Activated CD4-positive, alpha-beta T cell treated with anti-CD3 and anti-CD28 coated beads, Interleukin-2, amount 50 U/mL, for 24 hours (primary cell): ENCODE measurements at regions not wholly inside any gene's neighbourhood (a gene's known extent, or its start where the extent isn't known, plus 50 kb on each side); places are given as distances from the start of the nearest gene placed in this dataset.
"Not testable (repeated sequence)": the region's sequence is repeated elsewhere in the genome, so short reads cannot be mapped to it uniquely, and the experiment has no call there.

ENCODE experiments used
- DNase-seq, 2 donors: peaks; one replicate each; pipeline ENCODE4 v3.0.0-alpha.2; 2020; ENCODE audit warnings: low read depth in 1 of 2, low spot score in 1 of 2

DNA sequence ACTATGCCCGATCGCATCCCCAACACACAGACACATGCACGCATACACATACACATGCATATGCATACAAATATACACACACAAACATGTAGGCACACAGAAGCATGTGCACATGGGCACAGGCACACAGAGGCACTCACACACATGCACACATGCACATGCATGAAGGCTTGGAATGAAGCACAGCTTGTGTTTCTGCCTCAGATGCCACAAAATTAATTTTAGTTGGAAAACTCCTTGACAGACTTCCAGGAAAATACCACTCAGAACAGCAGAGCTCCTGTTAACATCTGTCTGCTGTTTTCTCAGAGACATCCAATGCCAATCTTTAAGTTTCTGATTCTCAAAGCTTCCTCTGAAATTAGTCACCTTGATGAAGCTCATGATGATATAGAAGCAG, 532.7 kb downstream of the RFC3 start:
- DNase-seq: no peak

DNA sequence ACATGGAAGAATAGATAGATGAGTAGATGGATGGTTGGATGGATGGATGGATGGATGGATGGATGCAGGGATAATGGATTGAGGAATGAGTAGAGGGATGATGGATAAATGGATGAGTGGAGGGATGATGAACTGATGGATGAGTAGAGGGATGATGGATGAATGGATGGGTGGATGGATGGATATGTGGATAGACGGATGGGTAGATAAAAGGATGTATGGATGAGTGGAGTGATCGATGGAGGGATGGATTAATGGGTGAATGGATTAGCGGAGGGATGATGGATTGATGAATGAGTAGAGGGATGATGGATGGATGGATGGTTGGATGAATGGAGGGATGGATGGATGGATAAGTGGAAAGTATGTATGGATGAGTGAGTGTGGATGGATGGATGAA, 533.2 kb downstream of the RFC3 start:
- DNase-seq: no peak

DNA sequence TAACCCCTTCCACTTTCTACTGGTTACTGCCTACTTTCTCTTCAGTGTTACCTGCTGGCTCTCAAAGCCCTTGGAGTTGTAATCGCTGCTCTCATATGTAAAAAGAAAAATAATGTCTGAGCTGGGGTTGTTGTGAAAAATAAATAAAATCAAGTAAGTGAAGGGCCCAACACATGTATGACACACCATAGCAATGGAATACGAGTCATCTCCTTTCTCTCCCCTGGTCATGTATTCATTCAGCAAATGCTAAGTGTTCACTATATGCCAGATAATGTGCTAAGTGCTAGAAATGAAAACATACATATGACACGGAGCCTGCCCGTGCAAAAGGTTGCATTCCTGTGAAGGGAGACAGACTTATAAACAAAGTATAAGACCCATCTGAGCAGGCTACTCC, 535.0 kb downstream of the RFC3 start:
- no peak for DNase-seq

DNA sequence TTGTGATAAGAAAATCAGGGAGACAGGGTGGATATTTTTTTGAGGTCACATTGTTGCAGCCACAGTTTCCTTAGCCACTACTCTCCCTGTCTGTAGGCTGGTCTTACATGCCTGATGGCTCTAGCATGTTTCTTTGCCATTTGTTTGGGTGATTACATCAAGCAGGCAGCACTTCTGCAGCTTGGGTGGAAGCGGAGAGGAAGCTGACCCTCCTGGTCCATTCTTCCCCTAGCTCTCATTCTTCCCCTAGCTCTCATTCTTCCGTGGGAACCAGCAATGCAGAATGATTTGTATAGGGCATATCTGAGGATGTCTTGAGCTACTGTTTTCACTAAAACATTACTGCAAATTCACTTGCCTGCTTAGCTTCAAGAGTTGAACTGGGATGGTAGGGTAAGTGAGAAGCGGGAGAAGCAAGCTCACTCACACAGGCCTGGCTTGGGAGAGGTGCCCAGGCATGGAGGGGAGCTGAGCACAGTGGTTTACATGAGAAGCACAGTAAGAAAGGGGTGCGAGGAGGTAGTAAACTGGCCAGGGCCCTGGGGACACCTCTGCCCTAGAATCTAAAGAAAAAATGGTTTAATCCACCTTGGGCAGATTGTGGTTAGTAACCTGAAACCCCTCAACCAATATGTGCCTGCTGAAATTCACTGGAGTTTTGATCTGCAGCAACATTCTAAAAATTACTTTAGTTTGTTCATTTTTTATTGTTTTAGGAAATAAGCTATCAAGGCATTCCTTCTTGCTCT, 538.9 kb downstream of the RFC3 start:
- no peak for DNase-seq

DNA sequence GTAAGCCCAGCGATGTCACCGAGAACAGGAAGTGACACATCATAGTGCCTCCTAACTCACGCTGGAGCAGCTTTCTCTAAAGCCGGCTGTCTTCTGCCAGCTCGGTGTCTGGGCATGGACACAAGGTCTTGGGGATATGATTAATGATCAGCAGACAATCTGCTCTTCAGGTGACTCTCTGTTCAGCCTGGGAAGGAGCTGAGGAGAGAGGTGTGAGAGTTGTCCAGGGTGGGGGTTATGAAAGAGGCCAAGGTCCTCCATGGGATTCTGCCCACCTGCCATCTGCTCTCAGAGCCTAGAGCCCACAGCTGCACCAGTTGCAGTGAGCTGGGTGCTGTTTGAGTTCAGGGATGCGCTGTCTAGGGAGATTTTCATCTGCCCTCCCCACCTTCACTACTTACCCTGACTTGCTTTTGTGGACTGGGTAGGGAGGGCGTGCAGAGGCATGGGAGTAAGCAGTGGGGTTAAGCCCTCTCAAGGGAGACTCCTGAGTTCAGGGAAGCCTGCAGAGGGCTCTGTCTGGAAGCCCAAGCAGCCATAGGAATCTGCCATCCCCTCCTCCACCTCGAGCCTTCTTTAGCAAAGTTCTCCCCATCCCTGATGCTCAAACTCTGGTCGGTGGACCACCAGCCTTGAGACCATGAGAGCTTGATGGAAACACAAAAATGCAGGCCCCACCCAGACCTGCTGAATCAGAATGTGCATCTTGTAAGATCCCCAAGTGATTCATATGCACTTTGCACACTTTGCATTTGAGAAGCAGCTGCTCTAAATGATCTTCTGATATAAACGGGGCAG, 539.7 kb downstream of the RFC3 start:
- no peak for DNase-seq

DNA sequence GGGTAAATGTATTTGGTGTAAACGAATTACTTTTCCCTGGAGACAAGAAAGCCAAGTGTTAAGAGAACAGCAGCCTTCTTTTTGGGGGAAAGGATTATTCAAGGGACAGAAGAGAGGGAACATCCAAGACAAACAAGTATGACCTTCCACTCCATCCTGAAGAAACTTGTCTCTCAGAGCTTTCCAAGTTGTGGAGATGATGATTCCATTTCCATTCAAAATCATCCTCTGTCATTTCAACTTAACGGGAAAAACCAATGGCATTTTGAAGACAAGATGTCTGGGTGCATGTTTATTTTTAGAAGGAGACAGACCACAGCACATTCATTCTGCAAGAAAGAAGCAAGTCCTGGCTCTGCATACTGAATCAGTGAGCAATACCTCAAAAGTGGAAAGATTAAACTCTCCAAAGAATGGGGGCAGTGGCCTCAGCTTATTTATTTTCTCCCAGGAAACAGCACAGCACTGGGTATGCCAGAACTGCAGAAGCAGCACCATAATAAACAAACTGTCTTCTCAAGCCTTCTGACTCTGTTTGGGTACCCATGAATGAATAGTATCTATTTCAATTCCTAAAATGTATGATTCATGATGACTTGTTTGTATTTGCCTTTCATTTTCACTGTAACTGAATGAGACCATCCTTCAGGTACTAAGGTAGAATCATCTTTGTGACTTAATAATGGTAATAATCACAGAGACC, 541.0 kb downstream of the RFC3 start:
- DNase-seq: no peak

DNA sequence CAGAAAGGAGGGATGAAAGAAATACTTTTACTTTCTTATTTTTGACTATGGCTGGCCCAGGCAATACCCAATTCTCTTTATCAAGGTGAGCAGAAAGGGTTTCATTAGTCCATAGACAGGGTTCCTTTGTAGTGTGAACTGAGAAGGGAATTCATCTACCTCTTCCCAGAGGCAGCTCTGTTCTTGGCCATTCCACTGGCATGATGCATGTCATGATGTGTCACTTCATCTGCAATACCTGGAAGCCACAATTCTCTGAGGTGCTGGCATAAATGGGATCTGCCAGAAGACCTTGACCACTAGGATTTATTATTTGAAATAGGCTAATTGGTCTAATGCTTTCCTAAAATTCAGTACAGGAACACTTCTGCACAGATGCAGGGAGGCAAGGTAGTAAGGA, 542.8 kb downstream of the RFC3 start:
- DNase-seq: no peak

DNA sequence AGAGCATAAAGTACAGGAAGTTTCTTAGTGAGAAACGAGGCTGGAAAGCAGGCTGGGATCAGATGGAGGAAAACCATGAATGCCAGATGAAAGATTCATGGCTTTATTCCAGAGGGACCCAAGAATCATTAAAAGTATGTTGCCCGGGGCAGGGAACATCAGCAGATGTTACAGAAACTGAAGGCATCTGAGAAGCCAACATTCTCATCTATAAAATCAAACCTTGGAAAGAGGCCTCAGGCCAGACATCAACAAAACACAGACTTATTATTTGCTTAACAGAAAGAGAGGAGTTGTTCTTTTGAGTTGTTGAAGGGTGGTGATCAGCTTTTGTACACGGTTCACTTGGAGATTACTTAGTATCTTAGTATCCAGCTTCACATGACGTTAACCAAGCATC, 543.6 kb downstream of the RFC3 start:
- DNase-seq: no peak

DNA sequence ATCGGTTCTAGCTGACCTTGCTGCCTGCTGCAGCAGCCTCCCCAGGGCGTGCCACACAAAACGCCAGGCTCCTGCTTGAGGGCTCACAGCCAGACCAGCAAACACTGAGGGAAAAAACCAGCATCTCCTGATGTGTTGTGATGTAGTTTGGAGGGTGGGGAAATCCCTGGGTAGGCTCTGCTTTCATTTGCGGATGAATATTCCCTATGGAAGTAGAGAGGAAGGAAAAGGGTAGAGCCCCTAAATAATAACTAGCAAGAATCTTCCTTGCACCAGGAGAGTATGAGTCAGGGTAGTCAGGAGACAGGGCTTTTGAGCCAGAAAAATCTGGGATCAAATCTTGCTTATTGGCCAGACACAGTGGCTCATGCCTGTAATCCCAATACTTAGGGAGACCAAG, 545.3 kb downstream of the RFC3 start:
- DNase-seq: no peak

DNA sequence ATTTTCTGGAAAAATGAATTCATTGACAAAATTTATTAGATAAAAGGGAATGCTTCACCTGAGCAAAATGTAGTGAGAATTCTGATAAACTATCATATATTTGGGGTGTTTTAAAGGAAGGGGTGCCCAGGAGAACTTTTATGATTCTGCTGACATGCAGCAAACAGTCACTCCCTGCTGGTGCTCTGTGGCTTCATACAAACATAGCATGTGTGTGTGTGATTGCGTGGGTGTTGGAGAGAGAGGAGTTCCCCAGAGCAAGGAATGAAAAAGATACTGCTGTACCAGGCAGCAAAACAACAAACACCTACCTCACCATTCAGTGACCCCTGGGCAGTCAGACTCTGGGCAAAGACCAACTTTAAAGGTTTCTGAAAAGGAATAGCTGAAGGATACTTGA, 546.7 kb downstream of the RFC3 start:
- no peak for DNase-seq

DNA sequence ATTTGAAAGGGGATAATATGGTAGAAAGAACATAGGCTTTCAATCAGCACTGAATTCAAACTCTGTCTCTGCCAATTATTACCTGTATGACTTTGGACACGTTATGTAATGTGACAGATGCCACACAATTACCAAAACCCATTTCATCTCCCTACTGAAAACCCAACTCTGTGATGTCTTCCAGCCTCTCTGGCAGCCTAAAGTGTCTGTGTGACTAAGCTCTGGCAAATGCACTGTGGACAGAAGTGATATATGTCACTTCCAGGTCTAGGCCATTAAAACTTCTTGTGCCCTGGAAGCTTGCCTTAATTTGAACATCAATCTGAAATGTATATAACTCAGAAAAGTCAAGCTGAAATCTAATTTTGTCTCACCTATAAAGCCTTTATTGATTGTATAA, 552.0 kb downstream of the RFC3 start:
- no peak for DNase-seq

DNA sequence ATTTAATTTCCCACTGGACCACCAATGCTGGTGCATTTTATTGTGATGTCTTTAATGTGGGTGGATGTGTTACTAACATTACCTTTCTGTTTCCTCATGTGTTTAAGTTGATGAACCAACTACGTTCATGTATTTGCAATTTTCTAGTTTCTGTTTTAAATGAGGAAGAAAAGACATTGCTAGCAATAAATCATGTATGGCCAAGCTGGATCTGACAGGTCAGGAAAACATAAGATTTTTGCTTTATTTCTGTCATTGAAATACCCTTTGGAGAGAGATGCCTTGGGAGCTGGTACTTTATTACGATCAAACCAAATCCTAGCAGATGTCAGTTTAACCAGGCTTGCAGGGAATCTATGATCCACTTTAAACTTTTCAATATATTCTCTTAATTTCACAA, 553.2 kb downstream of the RFC3 start:
- DNase-seq: no peak

DNA sequence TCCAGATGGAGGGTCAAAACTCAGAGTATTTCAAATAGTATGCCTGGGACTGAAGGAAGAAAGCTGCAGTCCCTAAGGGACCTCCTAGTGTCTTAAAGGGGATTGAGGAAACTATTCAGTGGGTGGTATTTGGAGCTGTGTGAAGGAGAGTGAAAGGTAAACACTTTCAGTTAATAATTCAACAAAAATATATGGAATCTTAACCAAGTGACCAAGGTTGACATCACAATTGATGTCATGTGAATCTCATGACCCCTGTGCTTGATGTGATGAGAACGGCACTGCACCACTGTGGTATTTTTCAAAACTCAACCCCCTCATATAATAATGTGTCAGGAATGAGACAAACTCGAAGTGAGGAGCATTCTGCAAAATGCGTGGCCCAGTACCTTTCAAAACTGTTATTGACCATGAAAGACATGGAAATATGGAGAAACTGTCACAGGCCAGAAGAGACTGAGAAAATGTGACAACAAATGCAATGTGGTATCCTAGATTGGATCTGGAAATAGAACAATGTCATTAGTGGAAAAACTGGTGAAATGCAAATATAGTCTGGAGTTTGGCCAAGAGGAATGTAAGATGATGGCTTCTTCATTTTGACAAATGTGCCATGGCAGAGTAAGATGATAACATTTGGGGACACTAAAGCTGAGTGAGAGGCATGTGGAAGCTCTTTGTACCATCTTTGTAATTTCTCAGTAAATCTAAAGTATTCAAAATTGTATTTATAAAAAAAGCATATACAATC, 553.9 kb downstream of the RFC3 start:
- DNase-seq: no peak

DNA sequence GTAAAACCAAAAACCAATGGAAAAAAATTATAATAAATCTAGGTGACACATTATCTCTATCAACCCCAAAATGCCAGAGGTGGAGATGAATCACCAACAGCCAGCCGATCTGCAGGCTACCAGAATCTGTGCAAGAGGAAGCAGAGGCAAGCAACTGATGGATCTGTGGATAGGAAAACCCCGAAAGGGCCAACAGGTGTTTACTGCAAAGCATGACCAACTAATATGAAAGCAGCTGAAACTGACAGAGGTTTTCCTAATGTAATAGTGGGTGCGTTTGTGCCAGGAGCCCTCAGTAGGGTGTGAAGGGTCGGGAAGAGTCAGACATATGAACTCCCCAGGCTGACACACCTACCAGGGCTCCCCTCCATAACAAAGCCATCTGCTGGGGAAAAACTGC, 554.6 kb downstream of the RFC3 start:
- no peak for DNase-seq

DNA sequence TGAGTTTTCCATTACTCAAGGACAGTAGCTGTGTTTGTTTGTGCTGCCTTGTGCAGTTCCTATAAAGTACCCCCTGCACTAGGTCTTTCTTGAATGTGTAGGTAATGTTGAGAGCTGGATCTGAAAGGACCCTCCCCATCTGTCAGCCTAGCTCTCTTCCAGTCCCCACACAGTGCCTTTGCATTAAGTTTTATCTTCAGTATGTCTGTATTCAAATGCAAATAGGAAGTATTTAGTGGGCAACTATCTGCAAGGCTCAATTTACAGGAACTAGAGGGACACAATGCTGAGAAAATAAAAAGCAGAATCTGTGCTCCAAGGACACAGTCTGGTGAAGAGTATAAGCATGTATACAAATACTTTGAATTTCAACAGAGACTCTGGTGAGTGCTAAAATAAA, 558.5 kb downstream of the RFC3 start:
- DNase-seq: no peak

DNA sequence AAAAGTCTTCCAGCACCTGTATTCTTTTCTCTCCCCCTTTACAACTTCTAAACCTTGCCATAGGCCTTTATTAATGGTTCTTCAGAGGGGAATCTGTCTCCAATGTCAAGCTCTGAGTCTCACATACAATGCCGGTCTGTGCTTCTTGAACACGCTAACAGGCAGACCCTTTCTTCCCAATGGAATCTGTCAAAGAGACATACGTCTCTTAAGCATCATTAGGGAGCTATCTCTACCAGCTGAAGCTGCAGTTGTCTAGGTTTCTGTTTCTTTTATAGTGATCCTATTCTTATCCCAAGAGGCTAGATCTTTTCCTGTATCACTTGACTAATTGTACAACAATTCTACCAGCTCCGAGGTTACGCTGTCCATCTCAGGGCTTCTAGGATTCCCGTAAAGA, 560.8 kb upstream of the NBEA start:
- no peak for DNase-seq

DNA sequence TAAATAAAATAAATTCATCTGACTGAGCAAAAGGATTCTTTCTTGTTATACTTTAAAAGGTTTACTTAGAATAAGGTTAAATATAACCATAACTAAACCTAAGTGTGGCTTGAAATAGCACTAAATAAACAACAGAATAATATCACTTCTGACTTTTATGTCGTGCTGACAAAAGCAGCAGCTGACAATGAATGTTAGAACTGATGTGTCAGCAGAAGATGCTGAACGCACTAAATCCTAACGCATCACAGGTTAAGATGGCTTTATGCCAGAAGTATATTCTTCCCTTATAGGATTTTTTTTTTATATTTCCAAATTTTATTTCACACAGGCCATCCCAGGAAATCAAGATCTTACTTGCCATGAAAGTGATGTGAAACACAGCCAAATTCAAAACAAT, 558.3 kb upstream of the NBEA start:
- no peak for DNase-seq

DNA sequence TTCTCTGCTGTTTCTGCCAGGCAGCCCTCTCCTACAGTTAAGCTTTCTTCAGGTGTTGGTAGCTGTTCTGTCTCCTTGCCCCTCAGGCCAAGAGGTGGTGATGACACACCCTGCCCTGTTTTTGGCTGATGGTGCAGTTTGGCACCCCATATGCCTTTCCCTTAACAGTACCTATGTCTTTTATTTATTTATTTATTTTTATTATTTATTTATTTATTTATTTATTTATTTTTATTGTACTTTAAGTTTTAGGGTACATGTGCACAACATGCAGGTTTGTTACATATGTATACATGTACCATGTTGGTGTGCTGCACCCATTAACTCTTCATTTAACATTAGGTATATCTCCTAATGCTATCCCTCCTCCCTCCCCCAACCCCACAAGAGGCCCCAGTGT, 555.8 kb upstream of the NBEA start:
- DNase-seq: not testable (repeated sequence)

DNA sequence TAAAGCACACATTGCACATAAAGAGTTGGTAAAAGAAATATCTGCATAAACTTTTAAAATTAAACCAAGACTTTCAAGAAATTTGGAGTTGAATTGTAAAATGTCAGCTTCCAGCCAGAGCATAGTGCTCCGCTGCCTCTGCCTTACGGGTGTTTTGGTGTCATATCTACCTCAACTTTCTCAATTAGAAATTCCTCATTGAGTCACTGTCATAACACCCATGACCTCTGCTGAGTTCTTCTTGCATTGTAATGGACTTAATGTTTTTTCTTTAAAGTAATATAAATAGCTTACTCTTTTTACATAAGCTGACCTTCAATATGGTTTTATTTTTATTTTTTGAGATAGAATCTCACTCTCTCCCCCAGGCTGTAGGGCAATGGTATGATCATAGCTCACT, 551.0 kb upstream of the NBEA start:
- no peak for DNase-seq

DNA sequence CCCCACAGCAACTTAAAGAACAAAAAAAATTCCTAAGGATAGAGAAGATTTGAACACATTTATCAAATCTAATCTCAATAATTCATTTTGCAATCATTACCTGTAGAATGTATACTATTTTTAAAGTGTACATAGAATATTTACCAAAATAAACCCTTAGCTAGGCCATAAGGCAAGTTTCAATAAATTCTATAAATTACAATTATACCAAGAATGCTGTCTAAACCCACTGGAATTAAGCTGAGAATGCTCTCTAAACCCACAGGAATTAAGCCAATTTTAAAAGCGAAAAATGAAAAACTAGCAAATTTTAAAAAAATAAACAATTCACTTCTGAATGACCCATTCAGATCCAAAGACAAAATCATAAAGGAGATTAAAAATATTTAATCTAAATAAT, 540.4 kb upstream of the NBEA start:
- DNase-seq: no peak

DNA sequence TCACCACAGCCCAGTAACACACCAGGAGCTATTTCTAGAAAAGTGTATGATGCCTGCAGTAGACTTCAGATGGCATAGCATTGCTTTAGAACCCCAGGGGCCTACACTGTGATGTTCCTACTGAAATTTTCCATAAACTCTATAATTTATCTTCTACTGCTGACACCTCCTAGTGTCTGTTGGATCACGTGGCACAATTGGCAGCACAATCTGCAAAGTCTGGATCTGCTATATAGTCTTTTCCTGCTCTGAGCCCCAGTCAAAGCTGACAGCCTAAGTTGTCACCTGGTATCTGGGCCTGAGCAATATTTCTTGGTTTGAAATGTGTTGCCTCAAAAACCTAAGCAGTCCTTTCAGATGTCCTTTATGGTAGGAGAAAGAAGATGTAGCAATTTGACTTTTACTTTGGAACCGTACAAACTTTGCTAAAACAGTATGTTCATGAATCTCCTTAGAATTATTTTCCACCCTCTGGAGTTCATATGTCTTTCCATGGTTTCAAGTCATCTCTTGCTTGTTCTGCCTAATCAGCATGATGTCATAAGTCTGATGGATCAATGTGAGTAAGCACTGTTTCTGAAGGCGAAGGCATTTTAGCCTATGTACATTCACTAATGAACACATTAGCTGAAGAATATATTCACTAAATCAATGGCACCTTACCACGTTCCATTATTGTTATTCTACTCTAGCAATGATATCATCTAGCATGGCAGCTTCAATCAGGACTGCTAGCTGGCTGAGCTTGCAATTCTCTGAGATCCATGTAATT, 536.5 kb upstream of the NBEA start:
- no peak for DNase-seq
